ENCODE measurements at regions not wholly inside any gene's neighbourhood (a gene's known extent, or its start where the extent isn't known, plus 50 kb on each side); places are given as distances from the start of the nearest gene placed in this dataset.

DNA sequence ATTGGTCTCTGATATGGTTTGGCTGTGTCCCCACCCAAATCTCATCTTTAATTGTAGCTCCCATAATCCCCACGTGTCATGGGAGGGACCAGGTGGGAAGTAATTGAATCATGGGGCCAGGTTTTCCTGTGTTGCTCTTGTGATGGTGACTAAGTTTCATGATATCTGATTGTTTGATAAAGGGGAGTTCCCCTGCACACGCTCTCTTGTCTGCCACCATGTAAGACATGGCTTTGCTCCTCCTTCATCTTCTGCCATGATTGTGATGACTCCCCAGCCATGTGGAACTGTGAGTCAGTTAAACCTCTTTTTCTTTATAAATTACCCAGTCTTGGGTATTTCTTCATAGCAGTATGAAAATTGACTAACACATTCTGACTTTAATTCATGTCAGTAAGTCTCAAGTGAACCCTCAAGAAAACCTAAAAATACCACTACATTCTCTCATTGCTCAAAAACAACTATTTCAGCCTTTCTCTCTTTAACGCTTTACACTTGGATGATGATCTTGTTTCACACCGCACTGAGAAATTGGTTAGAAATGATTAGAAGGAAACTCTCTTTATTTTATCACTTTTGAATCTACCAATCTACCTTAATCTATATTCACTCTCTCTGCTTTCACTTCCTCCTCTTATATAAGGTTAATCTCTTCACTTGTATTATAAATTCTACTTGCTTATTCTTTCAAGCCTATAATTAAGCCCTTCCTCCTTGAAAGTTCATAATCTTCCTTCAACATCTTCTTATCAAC, 110.1 kb downstream of the GALR1 start:
- H3K4me3 ChIP-seq (ENCODE audit: control insufficient read depth, low read depth, low read length), result no peak overlapping the region
- TF ChIP-seq, protein P1, sequence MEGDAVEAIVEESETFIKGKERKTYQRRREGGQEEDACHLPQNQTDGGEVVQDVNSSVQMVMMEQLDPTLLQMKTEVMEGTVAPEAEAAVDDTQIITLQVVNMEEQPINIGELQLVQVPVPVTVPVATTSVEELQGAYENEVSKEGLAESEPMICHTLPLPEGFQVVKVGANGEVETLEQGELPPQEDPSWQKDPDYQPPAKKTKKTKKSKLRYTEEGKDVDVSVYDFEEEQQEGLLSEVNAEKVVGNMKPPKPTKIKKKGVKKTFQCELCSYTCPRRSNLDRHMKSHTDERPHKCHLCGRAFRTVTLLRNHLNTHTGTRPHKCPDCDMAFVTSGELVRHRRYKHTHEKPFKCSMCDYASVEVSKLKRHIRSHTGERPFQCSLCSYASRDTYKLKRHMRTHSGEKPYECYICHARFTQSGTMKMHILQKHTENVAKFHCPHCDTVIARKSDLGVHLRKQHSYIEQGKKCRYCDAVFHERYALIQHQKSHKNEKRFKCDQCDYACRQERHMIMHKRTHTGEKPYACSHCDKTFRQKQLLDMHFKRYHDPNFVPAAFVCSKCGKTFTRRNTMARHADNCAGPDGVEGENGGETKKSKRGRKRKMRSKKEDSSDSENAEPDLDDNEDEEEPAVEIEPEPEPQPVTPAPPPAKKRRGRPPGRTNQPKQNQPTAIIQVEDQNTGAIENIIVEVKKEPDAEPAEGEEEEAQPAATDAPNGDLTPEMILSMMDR (IDR thresholded peaks at IDR 0.05; ENCODE audit: control insufficient read depth, insufficient read depth, low read depth, low read length, missing control alignments), result no peak
- DNase-seq (ENCODE audit: low read depth), result no peak

DNA sequence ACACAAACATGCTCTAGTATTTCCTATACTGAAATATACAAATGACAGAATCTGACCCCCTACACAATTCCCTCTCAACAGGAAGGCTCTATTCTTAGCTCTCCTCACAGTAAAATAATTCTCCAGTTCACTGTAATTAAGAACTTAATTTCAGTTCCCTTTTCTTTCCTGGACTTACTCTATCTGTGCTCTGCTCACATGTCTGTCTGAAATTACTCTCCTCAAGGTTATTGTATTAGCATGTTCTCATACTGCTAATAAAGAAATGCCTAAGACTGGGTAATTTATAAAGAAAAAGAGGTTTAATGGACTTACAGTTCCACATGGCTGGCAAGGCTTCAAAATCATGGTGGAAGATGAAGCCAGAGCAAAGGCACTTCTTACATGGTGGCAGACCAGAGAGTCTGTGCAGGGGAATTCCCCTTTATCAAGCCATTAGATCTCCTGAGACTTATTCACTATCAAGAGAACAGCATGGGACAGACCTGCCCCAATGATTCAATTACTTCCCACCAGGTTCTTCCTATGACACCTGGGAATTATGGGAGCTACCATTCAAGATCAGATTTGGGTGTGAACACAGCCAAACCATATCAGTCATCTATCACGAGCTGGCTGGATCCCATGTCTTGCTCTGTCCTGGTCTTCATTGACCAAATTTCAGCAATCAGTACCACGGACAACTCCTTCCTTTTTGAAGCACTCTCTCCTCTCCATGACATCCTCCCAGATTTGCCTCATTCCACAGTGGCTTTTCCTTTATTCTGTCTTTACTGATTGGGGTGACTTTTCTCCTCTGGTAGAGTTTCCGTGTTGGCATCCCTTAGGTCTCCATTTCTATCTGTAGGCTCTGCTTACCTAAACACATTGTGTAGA, 110.9 kb downstream of the GALR1 start:
- H3K4me3 ChIP-seq (ENCODE audit: control insufficient read depth, low read depth, low read length), result no peak overlapping the region
- TF ChIP-seq, protein P1 (IDR thresholded peaks at IDR 0.05; ENCODE audit: control insufficient read depth, insufficient read depth, low read depth, low read length, missing control alignments), result no peak
- DNase-seq (ENCODE audit: low read depth), result no peak

DNA sequence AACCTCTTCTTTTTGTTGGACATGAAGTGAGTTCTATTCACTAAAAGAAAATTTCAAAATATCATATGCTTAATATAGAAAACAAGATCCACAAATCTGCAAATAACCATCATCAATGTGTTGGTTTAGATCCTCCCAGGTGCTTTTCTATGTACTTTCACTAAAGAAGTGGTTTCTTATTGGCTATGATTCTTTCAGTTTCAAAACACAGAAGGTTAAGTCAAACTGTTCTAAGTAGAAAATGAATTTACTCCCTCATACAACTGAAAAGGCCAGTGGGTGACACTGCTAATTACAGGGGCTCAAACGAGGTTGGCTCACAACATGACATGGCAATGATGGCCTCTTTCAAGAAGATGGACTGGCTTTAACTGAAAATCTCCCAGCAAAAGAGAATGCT, 111.7 kb downstream of the GALR1 start:
- TF ChIP-seq, protein P1 (IDR thresholded peaks at IDR 0.05; ENCODE audit: control insufficient read depth, insufficient read depth, low read depth, low read length, missing control alignments), result no peak
- H3K4me3 ChIP-seq (ENCODE audit: control insufficient read depth, low read depth, low read length), result no peak overlapping the region
- DNase-seq (ENCODE audit: low read depth), result no peak

DNA sequence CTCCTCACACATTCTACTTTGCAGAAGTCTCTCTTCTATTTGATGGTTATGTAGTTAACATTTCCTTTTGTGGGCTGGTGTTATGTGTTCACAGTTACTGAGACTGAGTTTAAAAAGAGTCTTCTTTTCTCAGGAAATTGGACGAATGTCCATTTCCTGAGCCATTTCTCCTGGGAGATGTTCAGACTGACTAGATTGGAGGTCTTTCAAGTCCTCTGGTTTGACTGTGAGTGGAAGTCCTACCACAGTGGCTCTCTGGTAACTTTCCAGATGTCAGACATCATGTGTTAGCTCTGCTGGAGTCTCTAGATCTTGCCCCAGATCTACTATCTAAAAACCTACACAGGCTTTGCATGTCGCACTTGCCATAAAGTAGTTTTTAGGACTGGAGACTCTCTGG, 116.0 kb downstream of the GALR1 start:
- H3K4me3 ChIP-seq (ENCODE audit: control insufficient read depth, low read depth, low read length), result no peak overlapping the region
- DNase-seq (ENCODE audit: low read depth), result no peak
- TF ChIP-seq, protein P1 (IDR thresholded peaks at IDR 0.05; ENCODE audit: control insufficient read depth, insufficient read depth, low read depth, low read length, missing control alignments), result no peak

GRCh38 chr18:77366067-77366719, 116.5 kb downstream of the GALR1 start:
- TF ChIP-seq, protein P1 (IDR thresholded peaks at IDR 0.05; ENCODE audit: control insufficient read depth, insufficient read depth, low read depth, low read length, missing control alignments), result no peak
- no peak for DNase-seq (ENCODE audit: low read depth)
- H3K4me3 ChIP-seq (ENCODE audit: control insufficient read depth, low read depth, low read length), result no peak overlapping the region

All from AG09309 (cell line).